Chondrocyte (in vitro differentiated cells): ENCODE measurements at regions not wholly inside any gene's neighbourhood (a gene's known extent, or its start where the extent isn't known, plus 50 kb on each side); places are given as distances from the start of the nearest gene placed in this dataset.

Source experiments
- DNase-seq: peaks from one replicate; pipeline ENCODE4 v3.0.0; 2021; ENCODE audit warnings: mixed read lengths, low spot score
- H3K27ac Mint-ChIP-seq: one replicate; pipeline ENCODE4 v1.8.0; 2021; ENCODE audit warnings: mild to moderate bottlenecking, moderate library complexity, mixed read lengths; ENCODE audit not compliant: unreplicated experiment
- H3K27me3 Mint-ChIP-seq: 2 replicates; pipeline ENCODE4 v1.8.0; 2021; ENCODE audit warnings: low read depth, mixed read lengths
- H3K36me3 Mint-ChIP-seq: 2 replicates; pipeline ENCODE4 v1.8.0; 2021; ENCODE audit warnings: low read depth, mixed read lengths
- H3K4me1 Mint-ChIP-seq: 2 replicates; pipeline ENCODE4 v1.8.0; 2021; ENCODE audit warnings: low read depth, mild to moderate bottlenecking, mixed read lengths
- H3K4me3 Mint-ChIP-seq: one replicate; pipeline ENCODE4 v1.8.0; 2021; ENCODE audit warnings: mild to moderate bottlenecking, moderate library complexity, mixed read lengths; ENCODE audit not compliant: unreplicated experiment
- H3K9me3 Mint-ChIP-seq: 2 replicates; pipeline ENCODE4 v1.8.0; 2021; ENCODE audit warnings: low read depth, mixed read lengths
- CTCF ChIP-seq: fragments of 200-600 bp; sonication (generic); IDR thresholded peaks from 2 replicates; pipeline ENCODE4 v1.5.0; 2021; ENCODE audit warnings: antibody characterized with exemption, mild to moderate bottlenecking, moderate library complexity

- Mint-ChIP-seq H3K27ac (peak overlapping the region; percentile 85), H3K27me3 (peaks cover 9% of the 10 kb centered on the region), H3K36me3 (no peaks in the 10 kb centered on the region), H3K9me3 (no peaks in the 10 kb centered on the region), H3K4me1 (peaks cover 58% of the 10 kb centered on the region), H3K4me3 (no peak overlapping the region)
- TF ChIP-seq CTCF, result no peak
- DNase-seq, result peak; percentile 85
These were observed 80.3 kb downstream of the CPN2 start for GRCh38 chr3:194270627-194271459.

DNA sequence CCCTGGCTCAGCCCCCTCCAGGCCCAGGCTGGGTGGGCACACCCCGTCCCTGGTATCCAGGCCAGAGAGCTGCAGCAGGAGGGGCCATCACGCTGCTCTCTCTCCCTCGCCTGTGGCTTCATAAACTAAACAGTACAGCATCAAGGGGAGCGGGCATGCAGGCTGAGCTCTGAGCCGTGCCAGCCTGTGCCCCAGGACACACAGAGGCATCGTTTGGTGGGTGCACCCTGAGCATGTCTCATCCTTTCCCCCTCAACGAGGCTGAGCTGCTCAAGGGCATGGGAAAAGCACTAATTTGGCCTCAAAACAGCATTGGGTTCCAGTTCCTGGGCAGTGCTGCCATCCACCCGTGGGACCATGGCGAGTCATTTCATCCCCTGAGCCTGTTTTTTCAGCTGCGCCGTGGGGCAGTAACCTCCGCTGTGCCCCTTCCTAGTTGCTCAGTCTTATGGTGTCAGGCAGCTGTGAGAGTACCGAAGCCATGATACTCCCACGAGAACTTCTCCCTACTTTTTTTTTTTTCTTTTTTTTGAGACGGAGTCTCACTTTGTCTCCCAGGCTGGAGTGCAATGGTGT lies 79.6 kb downstream of the CPN2 start:
- no peak for TF ChIP-seq CTCF
- peak; percentile 90 for DNase-seq
- Mint-ChIP-seq H3K27me3 (peaks cover 9% of the 10 kb centered on the region), H3K4me1 (peaks cover 54% of the 10 kb centered on the region), H3K27ac (peak overlapping the region; percentile 85), H3K36me3 (no peaks in the 10 kb centered on the region), H3K9me3 (no peaks in the 10 kb centered on the region), H3K4me3 (no peak overlapping the region)

GRCh38 chr3:194272221-194272620 lies 78.9 kb downstream of the CPN2 start:
- Mint-ChIP-seq H3K27ac (peak overlapping the region; percentile 12), H3K27me3 (peaks cover 9% of the 10 kb centered on the region), H3K4me3 (no peak overlapping the region), H3K4me1 (peaks cover 56% of the 10 kb centered on the region), H3K36me3 (no peaks in the 10 kb centered on the region), H3K9me3 (no peaks in the 10 kb centered on the region)
- no peak for TF ChIP-seq CTCF
- DNase-seq, result peak; percentile 58

DNA sequence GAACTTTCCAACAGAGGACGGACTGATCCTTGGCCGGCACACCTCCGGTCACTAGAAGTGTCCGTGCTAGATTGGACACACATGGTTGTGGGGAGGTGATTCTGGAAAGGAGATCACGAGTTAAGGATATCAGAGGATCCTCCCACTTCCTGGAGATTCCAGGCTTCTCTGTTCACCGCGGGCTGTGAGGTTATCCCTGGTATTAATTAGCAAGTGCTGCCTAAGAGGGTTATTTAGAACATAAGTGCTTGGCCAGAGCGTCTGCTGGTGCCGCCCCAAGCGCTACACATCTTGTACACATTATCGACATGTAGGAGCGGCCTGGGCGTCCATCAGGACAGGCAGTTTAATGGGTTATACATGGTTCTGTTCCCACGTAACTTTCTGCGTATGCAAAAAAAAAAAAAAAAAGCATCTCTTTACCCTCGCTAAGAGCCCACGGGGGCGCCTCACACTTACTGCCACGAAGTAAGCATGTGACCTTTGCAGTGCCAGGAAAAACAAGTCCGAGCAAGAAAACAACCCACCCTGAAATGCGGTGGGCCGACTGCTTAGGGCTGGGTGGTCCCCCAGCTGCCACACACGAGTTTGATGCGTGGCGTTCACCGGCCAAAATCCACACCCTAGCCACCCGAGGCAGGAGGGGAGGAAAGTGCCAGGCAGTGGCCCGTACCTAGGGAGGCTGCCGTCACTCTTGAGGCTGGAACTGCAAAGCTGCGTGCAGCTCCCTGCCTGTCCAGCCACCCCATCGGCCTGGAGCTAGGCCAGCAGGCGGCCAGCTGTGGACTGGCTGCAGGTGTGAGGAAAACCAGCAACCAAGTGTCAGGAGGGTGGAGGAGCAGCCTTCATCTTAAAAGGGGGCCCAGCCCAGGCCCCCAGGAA lies 78.0 kb downstream of the CPN2 start:
- H3K9me3 Mint-ChIP-seq, result no peaks in the 10 kb centered on the region
- H3K27me3 Mint-ChIP-seq, result peaks cover 5% of the 10 kb centered on the region
- H3K4me3 Mint-ChIP-seq, result no peak overlapping the region
- peaks cover 65% of the 10 kb centered on the region for H3K4me1 Mint-ChIP-seq
- no peaks in the 10 kb centered on the region for H3K36me3 Mint-ChIP-seq
- peak overlapping the region; percentile 22 for H3K27ac Mint-ChIP-seq
- no peak for TF ChIP-seq CTCF
- peak; percentile 71 for DNase-seq

DNA sequence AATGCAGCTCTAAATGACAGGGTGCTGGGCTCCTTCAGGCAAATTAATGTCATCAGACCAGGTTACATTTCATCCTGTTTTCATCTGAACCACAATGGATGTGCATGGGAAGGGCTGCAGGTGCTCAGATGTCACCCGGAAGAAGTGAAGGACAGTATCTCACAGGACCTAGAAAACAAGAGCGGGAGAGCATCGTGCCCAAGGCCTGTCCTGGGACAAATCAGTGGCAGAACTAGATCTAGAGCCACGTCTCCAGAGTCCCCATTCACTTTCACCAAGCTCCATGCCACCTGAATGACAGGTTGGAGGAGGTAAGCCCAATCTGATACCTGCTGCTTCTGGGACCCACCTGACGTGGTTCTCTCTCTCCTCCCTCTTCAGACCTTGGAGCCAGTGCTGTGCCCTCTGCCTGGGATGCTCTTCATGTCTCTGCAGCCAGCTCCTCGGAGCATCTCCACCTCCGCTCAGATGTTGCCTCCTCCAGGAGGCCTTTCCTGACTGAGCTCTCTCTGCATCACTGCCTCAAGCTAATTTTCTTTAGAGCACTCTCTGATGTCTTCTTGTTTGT lies 77.3 kb downstream of the CPN2 start:
- Mint-ChIP-seq H3K9me3 (no peaks in the 10 kb centered on the region), H3K27me3 (peaks cover 5% of the 10 kb centered on the region), H3K36me3 (no peaks in the 10 kb centered on the region), H3K27ac (peak overlapping the region; percentile 17), H3K4me1 (peaks cover 69% of the 10 kb centered on the region), H3K4me3 (no peak overlapping the region)
- no peak for TF ChIP-seq CTCF
- DNase-seq, result peak; percentile 27
